ENCODE measurements at regions not wholly inside any gene's neighbourhood (a gene's known extent, or its start where the extent isn't known, plus 50 kb on each side); places are given as distances from the start of the nearest gene placed in this dataset.

DNA sequence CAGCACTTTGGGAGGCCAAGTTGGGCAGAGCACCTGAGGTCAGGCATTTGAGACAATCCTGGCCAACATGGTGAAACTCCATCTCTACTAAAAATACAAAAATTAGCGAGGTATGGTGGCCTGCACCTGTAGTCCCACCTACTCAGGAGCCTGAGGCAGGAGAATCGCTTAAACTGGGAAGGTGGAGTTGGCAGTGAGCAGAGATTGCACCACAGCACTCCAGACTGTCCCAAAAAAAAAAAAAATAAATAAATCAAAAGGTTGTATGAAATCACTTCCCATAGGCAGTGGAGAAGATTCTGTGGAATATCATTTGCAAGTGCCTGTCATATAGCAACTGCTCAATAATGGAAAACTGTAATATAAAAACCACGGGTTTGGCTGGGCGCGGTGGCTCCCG is 65.1 kb upstream of the SERBP1 start:
- TF ChIP-seq, protein P1, sequence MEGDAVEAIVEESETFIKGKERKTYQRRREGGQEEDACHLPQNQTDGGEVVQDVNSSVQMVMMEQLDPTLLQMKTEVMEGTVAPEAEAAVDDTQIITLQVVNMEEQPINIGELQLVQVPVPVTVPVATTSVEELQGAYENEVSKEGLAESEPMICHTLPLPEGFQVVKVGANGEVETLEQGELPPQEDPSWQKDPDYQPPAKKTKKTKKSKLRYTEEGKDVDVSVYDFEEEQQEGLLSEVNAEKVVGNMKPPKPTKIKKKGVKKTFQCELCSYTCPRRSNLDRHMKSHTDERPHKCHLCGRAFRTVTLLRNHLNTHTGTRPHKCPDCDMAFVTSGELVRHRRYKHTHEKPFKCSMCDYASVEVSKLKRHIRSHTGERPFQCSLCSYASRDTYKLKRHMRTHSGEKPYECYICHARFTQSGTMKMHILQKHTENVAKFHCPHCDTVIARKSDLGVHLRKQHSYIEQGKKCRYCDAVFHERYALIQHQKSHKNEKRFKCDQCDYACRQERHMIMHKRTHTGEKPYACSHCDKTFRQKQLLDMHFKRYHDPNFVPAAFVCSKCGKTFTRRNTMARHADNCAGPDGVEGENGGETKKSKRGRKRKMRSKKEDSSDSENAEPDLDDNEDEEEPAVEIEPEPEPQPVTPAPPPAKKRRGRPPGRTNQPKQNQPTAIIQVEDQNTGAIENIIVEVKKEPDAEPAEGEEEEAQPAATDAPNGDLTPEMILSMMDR (IDR thresholded peaks at IDR 0.05), result no peak
- TF ChIP-seq POLR2AphosphoS5 (IDR thresholded peaks at IDR 0.05; ENCODE audit: insufficient read depth in 1 of 2, low read depth in 1 of 2), result no peak
